ENCODE measurements at regions not wholly inside any gene's neighbourhood (a gene's known extent, or its start where the extent isn't known, plus 50 kb on each side); places are given as distances from the start of the nearest gene placed in this dataset.

GRCh38 chr5:69039829-69040228, 54.0 kb upstream of the SLC30A5 start:
- Histone ChIP-seq H3K4me1 (ENCODE audit: control insufficient read depth, insufficient read depth, low read length) (no peaks in the 10 kb centered on the region), H3K36me3 (ENCODE audit: control insufficient read depth in 2 of 2, insufficient read depth in 1 of 2, low read length in 2 of 2) (no peaks in the 10 kb centered on the region), H3K27ac (ENCODE audit: extremely low read depth, low read depth, low read length) (no peak overlapping the region), H3K9me3 (ENCODE audit: control insufficient read depth, insufficient read depth, low read depth, low read length) (no peaks in the 10 kb centered on the region), H3K4me3 (ENCODE audit: low read depth, low read length) (no peak overlapping the region)
- TF ChIP-seq BCL6B (tag by site-specific recombination; IDR thresholded peaks at IDR 0.05) (no peak), ZNF558 (tag by site-specific recombination; IDR thresholded peaks at IDR 0.05) (peak; percentile 90; the same call in 1 of the 2 replicates), MYNN (tag by site-specific recombination; IDR thresholded peaks at IDR 0.05; ENCODE audit: borderline replicate concordance) (no peak), ZNF830 (tag by site-specific recombination; IDR thresholded peaks at IDR 0.05; ENCODE audit: low read depth) (no peak), FEZF1 (tag by site-specific recombination; IDR thresholded peaks at IDR 0.05) (no peak), ZNF610 (tag by site-specific recombination; IDR thresholded peaks at IDR 0.05; ENCODE audit: borderline replicate concordance) (no peak), ZNF560 (tag by site-specific recombination; IDR thresholded peaks at IDR 0.05; ENCODE audit: borderline replicate concordance) (no peak)
- ChIA-PET CTCF (interaction anchor here (0.6 kb wide), 1 partner anchor 27 kb away, joined by 5 read pairs; no protein-coding TSS in a partner anchor), POLR2A (no interaction called here)

- ChIA-PET CTCF (interaction anchor here (0.6 to 3.0 kb wide), 16 partner anchors 8 to 604 kb away, joined by 3 to 20 read pairs (median 4); partner anchors contain the start of gene SLC30A5), POLR2A (interaction anchor here (0.7 kb wide), 1 partner anchor 13 kb away, joined by 4 read pairs; no protein-coding TSS in a partner anchor)
- H3K27ac ChIP-seq (ENCODE audit: extremely low read depth, low read depth, low read length): no peak overlapping the region
- TF ChIP-seq ZBTB6 (tag by site-specific recombination; IDR thresholded peaks at IDR 0.05) (no peak), ZNF670 (tag by site-specific recombination; IDR thresholded peaks at IDR 0.05; ENCODE audit: low read depth) (no peak), PRDM1 (tag by site-specific recombination; IDR thresholded peaks at IDR 0.05) (peak; percentile 92), ZNF423 (tag by site-specific recombination; IDR thresholded peaks at IDR 0.05) (no peak)
- no peak overlapping the region for H3K4me3 ChIP-seq (ENCODE audit: low read depth, low read length)
- no peaks in the 10 kb centered on the region for H3K36me3 ChIP-seq (ENCODE audit: control insufficient read depth in 2 of 2, insufficient read depth in 1 of 2, low read length in 2 of 2)
- H3K9me3 ChIP-seq (ENCODE audit: control insufficient read depth, insufficient read depth, low read depth, low read length): no peaks in the 10 kb centered on the region
- H3K4me1 ChIP-seq (ENCODE audit: control insufficient read depth, insufficient read depth, low read length): no peaks in the 10 kb centered on the region
Measured at GRCh38 chr5:69042500-69042899, 51.3 kb upstream of the SLC30A5 start.

- Histone ChIP-seq H3K9me3 (ENCODE audit: control insufficient read depth, insufficient read depth, low read depth, low read length) (no peaks in the 10 kb centered on the region), H3K36me3 (ENCODE audit: control insufficient read depth in 2 of 2, insufficient read depth in 1 of 2, low read length in 2 of 2) (no peaks in the 10 kb centered on the region), H3K4me1 (ENCODE audit: control insufficient read depth, insufficient read depth, low read length) (no peaks in the 10 kb centered on the region), H3K4me3 (ENCODE audit: low read depth, low read length) (peak overlapping the region; percentile 59), H3K27ac (ENCODE audit: extremely low read depth, low read depth, low read length) (no peak overlapping the region)
- POLR2A ChIA-PET: interaction anchor here (0.7 kb wide), 1 partner anchor 13 kb away, joined by 4 read pairs; no protein-coding TSS in a partner anchor
- CTCF ChIA-PET: interaction anchor here (0.6 to 3.0 kb wide), 23 partner anchors 9 to 605 kb away, joined by 3 to 20 read pairs (median 4); partner anchors contain the start of gene SLC30A5
- TF ChIP-seq ZNF777 (tag by site-specific recombination; IDR thresholded peaks at IDR 0.05; ENCODE audit: borderline replicate concordance): no peak
- 0 out of 2 replicates have a peak, but pooled peaks have one; percentile 4 for TF ChIP-seq WT1 (tag by site-specific recombination; IDR thresholded peaks at IDR 0.05)
- TF ChIP-seq ZNF394 (tag by site-specific recombination; IDR thresholded peaks at IDR 0.05; ENCODE audit: borderline replicate concordance): no peak
- TF ChIP-seq KLF8 (tag by site-specific recombination; IDR thresholded peaks at IDR 0.05): 0 out of 2 replicates have a peak, but pooled peaks have one; percentile 30
- TF ChIP-seq ZNF692 (tag by site-specific recombination; IDR thresholded peaks at IDR 0.05): 0 out of 2 replicates have a peak, but pooled peaks have one; percentile 73
- TF ChIP-seq IKZF3 (tag by site-specific recombination; IDR thresholded peaks at IDR 0.05): no peak
- no peak for TF ChIP-seq ZNF311 (tag by site-specific recombination; IDR thresholded peaks at IDR 0.05; ENCODE audit: borderline replicate concordance)
- no peak for TF ChIP-seq BCL11A (tag by site-specific recombination; IDR thresholded peaks at IDR 0.05; ENCODE audit: low read depth)
- TF ChIP-seq ZSCAN5A (tag by site-specific recombination; IDR thresholded peaks at IDR 0.05): no peak
- peak; percentile 82 for TF ChIP-seq ZNF600 (tag by site-specific recombination; IDR thresholded peaks at IDR 0.05)
- TF ChIP-seq ZNF121 (tag by site-specific recombination; IDR thresholded peaks at IDR 0.05): no peak
- no peak for TF ChIP-seq ZNF529 (tag by site-specific recombination; IDR thresholded peaks at IDR 0.05; ENCODE audit: insufficient replicate concordance)
- TF ChIP-seq ZNF155 (tag by site-specific recombination; IDR thresholded peaks at IDR 0.05): no peak
Measured at GRCh38 chr5:69042915-69043654, 50.7 kb upstream of the SLC30A5 start.
